ENCODE measurements at regions not wholly inside any gene's neighbourhood (a gene's known extent, or its start where the extent isn't known, plus 50 kb on each side); places are given as distances from the start of the nearest gene placed in this dataset.

- TF ChIP-seq CTCF (conservative IDR thresholded peaks at IDR 0.05; ENCODE audit: low read depth, low read length) (no peak), EZH2 (IDR thresholded peaks at IDR 0.05; ENCODE audit: borderline replicate concordance, low read depth, low read length, poor library complexity, severe bottlenecking) (no peak)
These were observed 1363.5 kb upstream of the DDX18 start for GRCh38 chr2:116450990-116451389.
